H1 (cell line): ENCODE measurements at regions not wholly inside any gene's neighbourhood (a gene's known extent, or its start where the extent isn't known, plus 50 kb on each side); places are given as distances from the start of the nearest gene placed in this dataset.

Experiments used
- KDM1A ChIP-seq: fragments of 200-600, 300-600 bp; sonication (generic); IDR thresholded peaks from 2 replicates; pipeline ENCODE4 v1.7.1; 2016; ENCODE audit warnings: mild to moderate bottlenecking, low read length, borderline replicate concordance
- PHF8 ChIP-seq: fragments of 200-600 bp; sonication (generic); conservative IDR thresholded peaks from 2 replicates; pipeline ENCODE4 v1.7.1; 2012; ENCODE audit warnings: low read depth, mild to moderate bottlenecking, inconsistent platforms, low read length, moderate library complexity
- RNF2 ChIP-seq: fragments of 200-900, 300-1000 bp; sonication (generic); IDR thresholded peaks from 2 replicates; pipeline ENCODE4 v1.7.1; 2016; ENCODE audit warnings: borderline replicate concordance, low read depth, mild to moderate bottlenecking, antibody characterized with exemption, low read length; ENCODE audit not compliant: poor library complexity, severe bottlenecking; ENCODE audit errors: missing control alignments

DNA sequence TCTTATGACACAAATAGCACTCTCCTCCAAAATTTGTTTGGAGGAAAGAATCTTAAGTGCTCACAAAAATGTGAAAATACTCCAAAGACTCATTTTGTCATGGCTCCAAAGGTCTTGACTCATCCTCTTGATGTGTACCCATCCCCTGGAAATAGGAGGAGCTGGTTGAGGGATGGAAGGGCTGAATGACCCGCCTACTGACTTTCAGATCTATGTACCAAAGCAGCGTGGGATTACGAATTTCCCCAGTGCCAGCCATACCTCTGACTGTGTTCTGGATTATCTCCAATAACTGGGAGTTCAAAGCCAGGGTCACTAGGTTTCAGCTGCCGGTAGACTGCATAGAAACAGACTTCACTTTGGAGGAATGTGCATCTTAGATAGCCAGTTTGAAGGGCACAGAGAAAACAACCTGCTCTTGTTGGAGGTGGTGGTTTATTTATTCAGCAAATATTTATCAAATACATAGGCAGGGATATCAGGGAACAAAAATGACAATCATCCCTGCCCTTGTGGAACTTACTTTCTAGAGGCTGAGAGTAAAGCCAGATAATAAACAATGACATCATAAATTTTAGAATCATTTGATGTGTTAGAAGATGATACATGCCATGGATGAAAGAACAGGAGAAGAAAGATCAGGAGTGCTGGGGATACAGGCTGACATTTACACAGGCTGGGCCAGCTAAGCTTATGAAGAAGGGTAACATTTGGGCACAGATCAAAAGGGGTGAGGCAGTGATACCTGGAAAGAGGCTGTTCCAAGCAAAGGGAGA lies 246.6 kb downstream of the TBXT start (continued):
- TF ChIP-seq RNF2 (no peak), PHF8 (no peak), KDM1A (no peak)
